ENCODE measurements at regions not wholly inside any gene's neighbourhood (a gene's known extent, or its start where the extent isn't known, plus 50 kb on each side); places are given as distances from the start of the nearest gene placed in this dataset.

GRCh38 chrX:79524642-79525041 lies 157.5 kb upstream of the ITM2A start:
- TF ChIP-seq POLR2A (IDR thresholded peaks at IDR 0.05; ENCODE audit: low read depth, low read length): no peak
- no peak for TF ChIP-seq POLR2AphosphoS5 (IDR thresholded peaks at IDR 0.05; ENCODE audit: low read depth, low read length)
- no peak for TF ChIP-seq TAF1 (IDR thresholded peaks at IDR 0.05; ENCODE audit: low read depth, low read length)
- TF ChIP-seq POU2F2 (IDR thresholded peaks at IDR 0.05; ENCODE audit: low read depth, low read length): no peak

All from GM12891 (cell line).